ENCODE measurements at regions not wholly inside any gene's neighbourhood (a gene's known extent, or its start where the extent isn't known, plus 50 kb on each side); places are given as distances from the start of the nearest gene placed in this dataset.

DNA sequence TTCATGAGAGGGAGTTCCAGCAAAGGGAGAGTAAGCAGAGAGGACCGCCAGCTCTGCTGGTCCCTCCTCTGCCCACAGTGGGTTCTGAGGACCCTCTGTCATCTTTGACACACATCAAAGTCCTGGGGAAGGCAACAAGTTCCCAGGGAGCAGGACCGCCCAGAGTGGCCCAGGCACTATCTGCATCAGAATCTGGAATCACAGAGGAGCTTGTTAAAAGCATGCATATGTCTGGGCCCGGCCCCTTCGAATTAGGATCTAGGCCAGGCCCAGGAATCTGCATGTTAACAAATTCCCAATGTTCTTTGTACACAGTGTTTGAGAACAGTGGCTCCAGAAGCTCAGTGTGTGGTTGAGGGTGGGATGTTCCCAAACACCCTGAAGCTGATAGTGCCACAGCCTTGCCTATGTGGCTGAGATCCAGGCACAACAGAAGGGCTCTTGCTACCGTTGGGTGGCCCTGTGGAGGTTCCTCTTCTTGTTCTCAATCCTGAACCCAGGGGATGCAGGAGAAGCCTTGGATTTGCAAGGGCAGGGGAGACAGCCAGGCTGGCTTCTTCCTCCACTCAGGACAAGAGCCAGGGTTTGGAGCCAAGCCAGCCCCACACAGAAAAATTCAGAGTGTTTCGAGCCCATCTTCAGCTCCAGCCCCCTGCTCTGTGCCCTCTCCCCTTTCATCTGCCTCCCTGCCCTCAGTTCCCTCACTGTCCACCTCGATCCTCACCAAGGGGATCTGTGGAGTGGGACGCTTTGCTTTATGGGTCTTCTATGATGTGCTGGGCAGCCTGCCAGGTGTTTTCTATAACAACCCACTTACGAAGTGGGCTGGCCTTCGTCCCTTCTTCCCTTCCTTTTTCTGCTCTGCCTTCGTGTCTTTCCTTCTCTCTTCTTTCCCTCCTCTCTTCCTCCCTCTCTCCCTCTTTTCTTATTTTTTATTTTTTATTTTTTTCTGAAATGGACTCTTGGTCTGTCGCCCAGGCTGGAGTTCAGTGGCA is 129.0 kb upstream of the TMPRSS2 start:
- Histone ChIP-seq H3K4me3 (no peak overlapping the region), H3K27ac (no peak overlapping the region)

DNA sequence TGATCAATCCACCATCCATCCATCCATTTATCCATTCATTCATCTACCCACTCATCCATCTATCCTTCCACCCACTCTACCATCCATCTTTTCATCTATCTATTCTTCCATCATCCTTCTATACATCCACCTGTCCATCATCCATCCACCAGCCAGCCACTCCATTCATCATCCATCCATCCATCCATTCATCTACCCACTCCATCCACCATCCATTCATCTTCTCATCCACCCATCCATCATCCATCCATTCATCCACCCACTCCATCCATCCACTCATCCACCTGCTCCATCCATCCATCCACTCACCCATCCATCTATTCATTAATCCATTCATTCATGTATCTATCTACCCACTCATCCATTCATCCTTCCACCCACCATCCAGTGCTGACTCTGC is 127.9 kb upstream of the TMPRSS2 start:
- no peak overlapping the region for H3K27ac ChIP-seq

DNA sequence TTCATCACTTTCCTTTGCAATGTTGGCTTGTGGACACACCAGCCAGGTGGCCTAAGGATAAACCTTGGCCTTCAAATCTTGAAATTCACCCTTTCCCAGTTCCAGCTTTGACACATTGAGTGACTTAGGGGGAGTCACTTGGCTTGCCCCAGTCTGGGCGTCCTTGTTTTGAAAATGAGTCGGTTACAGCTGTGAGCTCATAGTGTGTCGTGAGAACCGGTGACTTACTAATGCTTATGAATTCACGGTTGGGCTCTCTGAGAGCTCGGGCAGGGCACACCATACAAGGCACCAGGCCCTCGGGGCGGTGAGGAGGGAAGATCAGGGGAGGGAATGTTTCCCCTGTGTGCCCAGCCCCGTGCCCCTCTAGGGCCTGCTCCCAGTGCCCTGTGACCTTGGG is 126.9 kb upstream of the TMPRSS2 start:
- Histone ChIP-seq H3K27ac (peak overlapping the region in 4 of 21 experiments; percentile 5 to 35 (median 13)), H3K4me3 (no peak overlapping the region)

More for the DNA sequence above, 127.9 kb upstream of the TMPRSS2 start:
- H3K4me3 ChIP-seq = no peak overlapping the region

DNA sequence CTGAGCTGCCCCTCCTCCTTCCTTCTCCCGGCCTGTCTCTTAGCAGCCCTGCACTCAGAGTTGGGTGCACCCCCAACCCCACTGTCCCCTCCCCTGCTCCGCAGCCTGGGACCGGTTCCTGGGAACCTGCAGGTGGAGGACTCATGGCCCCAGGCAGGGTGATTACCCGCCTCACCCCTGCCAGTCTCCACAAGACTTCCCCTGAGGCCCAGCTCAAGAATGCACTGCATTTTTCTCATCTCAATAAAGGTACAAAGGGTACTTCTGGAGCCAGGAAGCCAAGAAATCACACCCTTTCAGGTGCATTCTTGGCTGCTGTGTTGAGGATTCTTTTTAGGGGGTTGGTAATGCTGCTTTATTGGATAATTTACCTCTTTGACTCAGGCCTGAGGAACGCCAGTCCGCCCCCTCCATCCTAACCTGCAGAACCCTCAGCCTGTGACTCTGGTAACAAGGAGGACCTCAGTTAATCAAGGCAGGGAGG is 126.3 kb upstream of the TMPRSS2 start:
- Histone ChIP-seq H3K27ac (no peak overlapping the region), H3K4me3 (no peak overlapping the region)

DNA sequence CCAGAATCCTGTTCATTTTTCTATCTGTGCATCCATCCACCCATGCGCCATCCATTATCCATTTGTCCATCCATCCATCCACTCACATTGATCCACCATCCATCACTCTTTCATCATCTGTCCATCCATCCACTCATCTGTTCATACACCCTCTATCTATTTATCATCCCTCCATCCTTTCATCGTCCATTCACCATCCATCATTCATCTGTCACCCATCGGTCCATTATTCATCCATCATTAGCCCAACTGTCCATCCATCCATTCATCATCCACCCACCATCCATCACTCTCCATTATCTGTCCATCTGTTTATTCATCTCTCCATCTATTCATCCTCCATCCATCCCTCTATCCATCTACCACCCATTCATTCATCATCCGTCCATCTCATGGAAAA is 125.7 kb upstream of the TMPRSS2 start:
- no peak overlapping the region for H3K4me3 ChIP-seq
- H3K27ac ChIP-seq = no peak overlapping the region

DNA sequence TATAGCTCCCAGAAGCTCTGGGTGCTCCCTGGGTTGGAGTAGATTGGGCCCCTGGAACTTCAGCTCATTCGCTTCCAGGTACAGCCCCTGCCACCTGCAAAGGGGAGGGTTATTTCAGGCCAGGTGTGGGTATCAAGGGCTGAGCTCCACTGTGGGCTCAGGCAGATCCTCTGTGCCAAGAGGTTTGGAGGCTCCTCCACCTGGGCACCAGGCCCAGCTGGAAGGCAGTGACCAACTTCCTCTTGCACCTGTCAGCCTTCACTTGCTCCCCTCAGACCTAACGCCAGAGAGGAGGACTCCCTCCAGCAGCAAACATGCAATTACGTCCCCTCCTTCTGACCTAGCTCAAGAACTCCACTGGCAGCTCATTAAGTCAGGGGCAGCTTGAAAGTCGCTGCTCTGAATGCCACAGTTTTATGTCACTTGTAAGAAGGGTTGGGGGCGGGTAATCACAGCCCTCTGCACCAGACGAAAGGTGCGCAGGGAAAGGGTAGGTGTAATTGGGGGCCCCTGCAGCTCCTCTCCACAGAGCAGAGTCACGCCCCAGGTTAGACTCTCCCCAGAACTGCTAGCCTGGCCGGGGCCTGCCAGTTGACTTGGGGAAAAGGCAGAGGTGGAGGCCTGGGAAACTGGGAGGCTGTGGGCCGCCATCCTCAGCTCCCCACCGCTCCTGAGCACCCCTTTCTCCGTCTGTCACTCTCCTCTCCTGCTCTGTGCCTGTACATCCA is 125.0 kb upstream of the TMPRSS2 start:
- H3K4me3 ChIP-seq = no peak overlapping the region
- H3K27ac ChIP-seq = no peak overlapping the region

DNA sequence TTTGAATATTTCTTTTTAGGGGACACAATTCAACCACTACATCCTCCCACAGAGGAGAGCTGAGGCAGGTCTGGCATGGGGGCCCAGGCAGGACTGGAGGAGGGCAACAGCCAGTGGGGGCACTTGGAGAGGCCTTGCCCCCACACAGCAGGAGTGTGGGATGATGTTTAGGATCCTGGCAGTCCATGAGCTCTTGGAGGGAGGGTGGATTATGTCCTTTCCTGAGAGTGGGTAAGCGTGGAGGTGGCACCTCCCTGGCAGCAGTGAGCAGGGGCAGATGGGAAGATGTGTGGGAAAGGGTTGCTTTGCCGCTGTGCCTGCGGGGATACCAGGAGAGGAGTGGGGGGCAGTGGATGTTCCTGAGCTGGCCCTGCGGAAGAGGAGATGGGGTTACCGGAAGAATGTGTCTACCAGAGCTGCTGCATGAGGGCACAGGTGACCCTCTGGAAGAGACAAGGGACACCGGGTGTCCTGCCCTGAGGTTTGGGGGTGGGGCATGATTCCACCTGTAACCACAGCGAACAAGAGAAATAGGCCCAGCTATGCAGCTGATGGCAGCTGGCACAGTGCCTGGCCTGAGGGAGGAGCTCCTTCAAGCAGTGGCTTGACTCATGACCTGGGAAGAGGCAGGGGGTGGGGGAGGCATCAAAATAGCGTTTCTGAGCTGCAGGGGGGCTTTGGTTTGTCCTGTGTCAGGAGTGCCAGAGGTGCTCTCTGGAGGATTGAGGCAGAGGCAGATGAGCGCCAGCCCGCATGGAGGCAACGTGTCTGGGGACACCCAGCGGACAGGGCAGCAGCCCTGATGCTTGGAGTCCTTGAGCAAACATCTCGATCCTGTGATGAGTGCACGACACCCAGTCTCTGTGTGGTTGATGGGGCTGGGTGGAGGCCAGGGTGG is 123.9 kb upstream of the TMPRSS2 start:
- H3K4me3 ChIP-seq = no peak overlapping the region

DNA sequence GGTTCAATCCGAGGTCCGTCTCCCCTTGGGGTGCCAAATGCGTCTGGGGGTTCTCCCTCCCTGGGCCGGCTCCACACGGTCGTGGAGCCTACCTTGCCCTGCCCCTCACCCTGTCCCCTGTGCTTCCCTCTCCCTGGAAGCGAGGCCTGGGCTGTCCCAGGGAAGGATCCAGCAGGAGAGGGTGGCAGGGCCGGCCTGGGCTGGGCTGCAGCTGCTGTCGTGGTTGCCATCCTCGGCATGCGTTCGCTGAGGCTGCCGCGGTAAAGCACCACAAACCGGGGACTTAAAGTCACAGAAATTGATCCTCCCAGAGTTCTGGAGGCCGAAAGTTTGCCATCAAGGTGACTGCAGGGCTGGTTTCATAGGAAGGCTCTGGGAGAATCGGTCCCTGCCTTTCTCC is 123.0 kb upstream of the TMPRSS2 start:
- Histone ChIP-seq H3K27ac (peak overlapping the region in 16 of 21 experiments; percentile 2 to 86 (median 62)), H3K4me3 (no peak overlapping the region)

More for the DNA sequence above, 123.9 kb upstream of the TMPRSS2 start:
- H3K27ac ChIP-seq = peak overlapping the region in 10 of 21 experiments; percentile 18 to 83 (median 62)

DNA sequence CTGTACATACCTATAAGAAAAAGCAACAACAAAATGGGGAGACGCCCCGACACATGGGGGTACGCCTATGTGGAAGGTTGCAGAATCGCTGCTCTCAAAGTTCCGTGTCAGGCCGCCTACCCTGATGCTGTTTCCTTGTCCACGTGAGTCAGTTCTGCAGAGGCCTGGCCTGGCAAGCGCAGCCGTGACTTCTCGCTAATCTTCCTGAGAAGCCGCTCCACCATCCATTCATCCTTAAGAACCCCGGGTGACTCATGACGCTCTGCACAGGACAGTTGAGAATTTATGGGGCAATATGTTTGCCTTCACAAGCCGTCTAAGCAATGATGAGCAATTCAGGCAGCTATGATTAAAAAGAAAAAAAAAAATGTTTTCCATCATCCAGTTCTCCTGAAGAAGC is 122.3 kb upstream of the TMPRSS2 start:
- Histone ChIP-seq H3K27ac (peak overlapping the region in 9 of 21 experiments; percentile 23 to 86 (median 61)), H3K4me3 (no peak overlapping the region)

DNA sequence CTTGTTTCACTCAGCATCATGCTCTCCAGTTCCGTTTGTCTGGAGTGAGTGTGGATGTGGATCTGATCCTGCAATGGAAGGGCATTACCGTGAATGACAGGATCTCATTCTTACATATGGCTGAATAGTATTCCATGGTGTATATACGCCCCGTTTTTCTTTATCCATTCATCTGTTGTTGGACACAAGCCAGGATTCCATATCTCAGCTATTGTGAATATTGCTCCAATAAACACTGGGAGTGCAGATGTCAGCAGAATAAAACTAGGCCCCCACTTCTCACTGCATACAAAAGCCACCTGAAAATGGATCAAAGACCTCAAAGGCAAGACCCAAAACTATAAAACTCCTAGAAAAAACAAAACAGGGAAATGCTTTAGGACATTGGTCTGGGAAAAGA is 120.3 kb upstream of the TMPRSS2 start:
- Histone ChIP-seq H3K4me3 (no peak overlapping the region), H3K27ac (no peak overlapping the region)

DNA sequence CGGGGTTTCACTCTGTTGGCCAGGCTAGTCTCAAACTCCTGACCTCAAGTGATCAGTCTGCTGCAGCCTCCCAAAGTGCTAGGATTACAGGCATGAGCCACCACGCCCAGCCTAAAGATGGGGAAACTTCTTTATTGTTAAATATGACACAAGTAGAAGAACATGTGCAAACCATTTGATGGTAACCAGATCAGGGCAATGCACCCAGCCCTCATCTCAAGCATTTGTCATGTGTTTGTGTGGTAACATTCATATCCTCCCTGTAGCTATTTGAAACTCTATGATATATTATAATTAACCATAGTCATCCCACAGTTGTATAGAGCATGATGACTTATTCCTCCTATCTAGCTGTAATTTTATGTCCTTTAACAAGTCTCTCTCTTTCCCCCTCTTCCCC is 119.5 kb upstream of the TMPRSS2 start:
- Histone ChIP-seq H3K27ac (no peak overlapping the region), H3K4me3 (no peak overlapping the region)

DNA sequence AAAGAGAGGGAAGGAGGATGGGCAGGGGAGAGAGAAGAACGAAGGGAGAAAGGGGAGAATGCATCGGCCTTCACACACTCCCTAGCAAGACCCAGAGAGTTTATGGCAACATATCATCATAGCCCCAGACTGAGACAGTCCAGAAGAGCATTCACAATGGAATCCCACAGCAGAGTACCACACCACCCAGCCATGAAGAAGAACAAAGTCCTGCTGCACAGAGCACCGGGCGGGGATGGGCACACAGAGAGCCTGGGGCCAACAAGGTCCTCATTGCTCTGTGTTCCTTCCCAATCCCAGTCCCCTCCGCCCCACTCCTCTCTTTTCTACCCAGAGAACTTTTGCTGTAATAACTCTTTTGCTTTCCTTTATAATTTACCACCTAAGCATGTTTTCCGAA is 118.1 kb upstream of the TMPRSS2 start:
- Histone ChIP-seq H3K27ac (no peak overlapping the region), H3K4me3 (no peak overlapping the region)

DNA sequence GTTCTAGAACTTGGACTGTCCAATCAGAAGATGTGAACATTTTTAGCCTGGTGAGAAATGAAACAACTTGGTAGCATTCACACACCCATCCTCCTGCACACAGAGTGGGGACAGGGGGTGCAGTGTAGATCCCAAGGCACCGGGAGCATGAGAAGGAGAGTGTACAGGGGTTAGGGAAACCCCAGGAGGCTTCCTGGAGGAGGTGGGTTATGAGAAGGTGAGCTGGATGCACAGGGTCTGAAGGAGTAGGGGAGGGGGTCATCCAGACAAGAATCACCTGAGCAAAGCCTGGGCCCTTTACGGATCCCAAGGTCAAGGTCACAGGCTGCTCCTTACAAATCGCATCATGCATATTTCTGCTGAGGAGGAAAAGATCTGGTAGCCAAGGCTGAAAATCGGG is 117.5 kb upstream of the TMPRSS2 start:
- H3K4me3 ChIP-seq = no peak overlapping the region
- H3K27ac ChIP-seq = no peak overlapping the region

DNA sequence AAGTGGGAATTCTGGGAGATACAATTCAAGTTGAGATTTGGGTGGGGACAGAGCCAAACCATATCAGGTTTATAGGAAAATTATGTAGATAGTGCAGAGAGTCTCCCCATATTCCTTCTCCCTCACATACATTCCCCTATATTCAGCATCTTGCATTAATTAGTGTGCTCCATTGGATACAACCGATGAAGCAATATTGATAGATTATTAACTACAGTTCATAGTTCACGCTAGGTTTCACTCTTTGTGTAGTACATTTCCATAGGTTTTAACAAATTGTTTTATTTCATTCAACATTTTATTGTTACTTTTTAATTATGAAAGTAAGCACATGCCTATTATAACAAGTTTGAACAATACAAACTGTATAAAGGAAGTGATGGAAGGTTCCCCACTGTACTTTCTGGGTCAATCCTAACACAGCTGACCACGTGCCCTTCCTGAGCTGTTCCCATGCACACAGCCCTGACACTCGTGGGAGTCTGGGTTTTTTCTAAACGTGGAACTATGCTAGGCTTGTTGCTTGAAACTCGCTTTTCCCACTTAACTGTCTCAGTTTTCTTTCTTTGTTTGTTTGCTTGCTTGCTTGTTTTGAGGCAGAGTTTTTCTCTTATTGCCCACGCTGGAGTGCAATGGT is 116.8 kb upstream of the TMPRSS2 start:
- H3K27ac ChIP-seq = no peak overlapping the region
- no peak overlapping the region for H3K4me3 ChIP-seq

DNA sequence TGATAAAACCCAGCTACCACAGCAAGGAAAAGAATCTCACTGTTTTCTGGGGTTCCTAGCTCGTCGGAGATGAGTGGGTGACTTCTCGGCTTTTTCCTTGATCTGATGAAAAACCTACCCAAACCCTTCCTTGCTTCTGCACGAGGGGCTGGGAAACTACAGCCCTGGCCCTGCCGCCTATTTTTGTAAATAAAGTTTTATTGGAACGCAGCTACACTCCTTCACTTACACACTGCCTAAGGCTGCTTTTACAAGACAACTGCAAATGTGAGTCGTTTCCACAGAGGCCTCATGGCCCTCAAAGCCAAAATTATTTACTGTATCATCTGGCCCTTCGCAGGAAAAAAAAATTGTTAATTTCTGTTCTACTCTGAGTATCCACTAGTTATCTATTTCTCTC is 116.0 kb upstream of the TMPRSS2 start:
- H3K27ac ChIP-seq = no peak overlapping the region

DNA sequence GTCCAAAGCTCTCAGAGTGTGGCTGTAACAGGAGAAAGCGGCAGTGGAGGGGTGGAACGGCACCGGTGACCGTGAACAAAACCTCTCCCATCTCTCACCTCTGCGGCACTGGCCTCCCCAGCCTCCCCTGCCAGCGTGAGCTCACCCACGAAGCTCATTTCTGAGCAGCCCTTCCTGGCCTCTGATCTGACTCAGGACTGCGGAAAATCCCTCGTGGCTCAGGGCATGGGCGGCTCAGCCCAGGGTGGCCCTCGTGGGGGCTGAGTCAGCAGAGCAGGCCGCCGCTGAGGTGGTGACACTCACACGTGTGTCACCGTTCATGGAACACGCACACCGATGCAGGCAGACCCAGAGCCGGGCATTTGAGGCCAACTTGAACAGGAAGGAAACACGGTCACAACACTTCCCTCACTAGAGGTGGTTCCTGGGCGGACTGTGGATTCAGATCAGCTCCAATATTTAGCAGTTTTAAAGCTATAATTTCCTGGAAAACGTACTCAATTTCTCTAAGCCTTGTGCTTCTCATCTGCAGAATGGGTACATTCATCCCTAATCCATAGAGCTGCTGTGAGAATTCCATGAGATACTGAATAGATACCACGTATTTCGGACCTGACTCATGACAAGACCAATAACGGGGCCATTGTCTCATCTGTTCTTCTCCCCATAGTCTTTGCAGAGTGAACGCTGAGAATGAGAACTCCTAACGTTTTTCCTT is 115.0 kb upstream of the TMPRSS2 start:
- no peak overlapping the region for H3K4me3 ChIP-seq
- H3K27ac ChIP-seq = peak overlapping the region in 10 of 21 experiments; percentile 4 to 74 (median 43)

More for the DNA sequence above, 116.0 kb upstream of the TMPRSS2 start:
- no peak overlapping the region for H3K4me3 ChIP-seq

DNA sequence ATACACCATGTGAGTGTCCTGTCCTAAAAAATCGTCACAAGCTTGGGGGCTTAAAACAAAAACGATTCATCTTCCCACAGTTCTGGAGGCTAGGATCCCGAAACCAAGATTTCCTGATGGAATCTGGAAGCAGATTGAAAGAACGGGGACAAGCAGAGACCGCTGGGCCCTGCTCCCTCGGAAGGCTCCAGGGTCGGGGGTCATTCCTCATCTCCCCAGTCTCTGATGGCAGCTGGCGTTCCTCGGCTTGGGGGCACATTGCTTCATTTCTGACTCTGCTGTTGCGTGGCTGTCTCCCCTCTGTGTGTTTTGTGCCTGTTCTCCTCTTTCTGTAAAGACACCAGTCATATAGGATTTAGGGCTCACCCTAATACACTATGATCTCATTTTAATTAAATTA is 114.2 kb upstream of the TMPRSS2 start:
- H3K4me3 ChIP-seq = no peak overlapping the region
- peak overlapping the region in 17 of 21 experiments; percentile 16 to 74 (median 46) for H3K27ac ChIP-seq

DNA sequence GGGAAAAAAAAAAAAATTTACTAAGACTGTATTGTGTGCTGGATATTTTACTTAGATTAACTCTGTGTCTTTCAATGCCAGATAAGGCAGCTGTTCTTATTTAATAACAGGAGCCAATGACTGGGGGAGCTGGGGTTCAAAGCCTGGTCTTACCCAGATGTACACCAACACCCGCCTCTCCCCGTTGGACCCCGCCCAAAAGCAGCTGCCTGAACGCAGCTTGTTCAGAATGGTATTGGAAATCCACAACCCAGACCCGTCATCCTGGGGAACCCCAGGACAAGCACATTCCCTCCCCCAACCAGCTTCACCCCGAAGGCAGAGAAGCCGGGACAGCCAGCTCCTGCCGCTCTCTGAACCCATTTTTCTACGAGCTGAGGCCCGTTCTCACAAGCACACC is 113.6 kb upstream of the TMPRSS2 start:
- H3K4me3 ChIP-seq = no peak overlapping the region
- peak overlapping the region in 17 of 21 experiments; percentile 16 to 74 (median 48) for H3K27ac ChIP-seq

Data from skin epidermis (tissue), 12 donors.